Right atrium auricular region (tissue), 2 donors: ENCODE measurements at regions not wholly inside any gene's neighbourhood (a gene's known extent, or its start where the extent isn't known, plus 50 kb on each side); places are given as distances from the start of the nearest gene placed in this dataset.
"Not testable (repeated sequence)": the region's sequence is repeated elsewhere in the genome, so short reads cannot be mapped to it uniquely, and the experiment has no call there.

Source experiments
- DNase-seq: peaks from one replicate; pipeline ENCODE4 v3.0.0-alpha.2; 2019; ENCODE audit warnings: low spot score
- H3K27ac ChIP-seq, 2 donors: fragments of 200-600 bp; sonication (generic); 1 replicate in 1 of 2; 2 replicates in 1 of 2; pipeline ENCODE4 v1.5.1; 2016 to 2019
- H3K27me3 ChIP-seq, 2 donors: fragments of 200-600 bp; sonication (generic); one replicate each; pipeline versions ENCODE4 v1.5.1 to v1.6.0; 2017 to 2019
- H3K36me3 ChIP-seq: fragments of 200-600 bp; sonication (generic); one replicate; pipeline ENCODE4 v1.5.1; 2016
- H3K4me1 ChIP-seq, 2 donors: fragments of 200-600 bp; sonication (generic); one replicate each; pipeline versions ENCODE4 v1.5.1 to v1.6.0; 2017 to 2019
- H3K4me3 ChIP-seq, 2 donors: fragments of 200-600 bp; sonication (generic); 1 replicate in 1 of 2; 2 replicates in 1 of 2; pipeline ENCODE4 v1.5.1; 2017 to 2019; ENCODE audit warnings: mild to moderate bottlenecking in 1 of 2, moderate library complexity in 1 of 2
- H3K9me3 ChIP-seq, 2 donors: fragments of 200-600 bp; sonication (generic); one replicate each; pipeline ENCODE4 v1.5.1; 2019
- TF ChIP-seq, protein P1 (sequence below), 2 donors: fragments of 200-600 bp; sonication (generic); IDR thresholded peaks; one replicate each; pipeline ENCODE4 v1.5.1; 2019; ENCODE audit warnings: antibody characterized with exemption in 2 of 2

DNA sequence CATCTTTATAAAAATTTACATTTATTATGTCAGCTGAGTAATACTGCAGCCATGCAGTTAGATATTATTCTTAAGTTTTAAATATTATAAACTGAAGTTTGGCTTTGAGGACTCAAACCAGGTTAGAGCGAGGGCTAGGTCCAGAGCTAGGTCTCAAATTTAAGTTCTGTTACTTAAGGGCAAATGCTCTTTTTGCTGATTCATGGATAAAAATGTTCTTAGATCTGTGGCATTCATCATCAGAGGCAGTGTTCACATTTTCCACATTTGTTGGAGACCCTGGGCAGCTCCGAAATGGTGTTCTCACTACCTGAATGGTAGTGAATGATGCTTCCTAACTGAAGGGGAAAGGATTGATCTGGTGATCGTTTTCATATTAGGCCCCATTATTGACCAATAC is 121.4 kb upstream of the MB21D2 start:
- Histone ChIP-seq H3K4me1 (no peaks in the 10 kb centered on the region), H3K36me3 (no peaks in the 10 kb centered on the region), H3K27me3 (no peaks in the 10 kb centered on the region), H3K27ac (no peak overlapping the region), H3K9me3 (no peaks in the 10 kb centered on the region), H3K4me3 (no peak overlapping the region)
- TF ChIP-seq, protein P1, sequence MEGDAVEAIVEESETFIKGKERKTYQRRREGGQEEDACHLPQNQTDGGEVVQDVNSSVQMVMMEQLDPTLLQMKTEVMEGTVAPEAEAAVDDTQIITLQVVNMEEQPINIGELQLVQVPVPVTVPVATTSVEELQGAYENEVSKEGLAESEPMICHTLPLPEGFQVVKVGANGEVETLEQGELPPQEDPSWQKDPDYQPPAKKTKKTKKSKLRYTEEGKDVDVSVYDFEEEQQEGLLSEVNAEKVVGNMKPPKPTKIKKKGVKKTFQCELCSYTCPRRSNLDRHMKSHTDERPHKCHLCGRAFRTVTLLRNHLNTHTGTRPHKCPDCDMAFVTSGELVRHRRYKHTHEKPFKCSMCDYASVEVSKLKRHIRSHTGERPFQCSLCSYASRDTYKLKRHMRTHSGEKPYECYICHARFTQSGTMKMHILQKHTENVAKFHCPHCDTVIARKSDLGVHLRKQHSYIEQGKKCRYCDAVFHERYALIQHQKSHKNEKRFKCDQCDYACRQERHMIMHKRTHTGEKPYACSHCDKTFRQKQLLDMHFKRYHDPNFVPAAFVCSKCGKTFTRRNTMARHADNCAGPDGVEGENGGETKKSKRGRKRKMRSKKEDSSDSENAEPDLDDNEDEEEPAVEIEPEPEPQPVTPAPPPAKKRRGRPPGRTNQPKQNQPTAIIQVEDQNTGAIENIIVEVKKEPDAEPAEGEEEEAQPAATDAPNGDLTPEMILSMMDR (IDR thresholded peaks at IDR 0.05) = no peak
- DNase-seq = no peak

DNA sequence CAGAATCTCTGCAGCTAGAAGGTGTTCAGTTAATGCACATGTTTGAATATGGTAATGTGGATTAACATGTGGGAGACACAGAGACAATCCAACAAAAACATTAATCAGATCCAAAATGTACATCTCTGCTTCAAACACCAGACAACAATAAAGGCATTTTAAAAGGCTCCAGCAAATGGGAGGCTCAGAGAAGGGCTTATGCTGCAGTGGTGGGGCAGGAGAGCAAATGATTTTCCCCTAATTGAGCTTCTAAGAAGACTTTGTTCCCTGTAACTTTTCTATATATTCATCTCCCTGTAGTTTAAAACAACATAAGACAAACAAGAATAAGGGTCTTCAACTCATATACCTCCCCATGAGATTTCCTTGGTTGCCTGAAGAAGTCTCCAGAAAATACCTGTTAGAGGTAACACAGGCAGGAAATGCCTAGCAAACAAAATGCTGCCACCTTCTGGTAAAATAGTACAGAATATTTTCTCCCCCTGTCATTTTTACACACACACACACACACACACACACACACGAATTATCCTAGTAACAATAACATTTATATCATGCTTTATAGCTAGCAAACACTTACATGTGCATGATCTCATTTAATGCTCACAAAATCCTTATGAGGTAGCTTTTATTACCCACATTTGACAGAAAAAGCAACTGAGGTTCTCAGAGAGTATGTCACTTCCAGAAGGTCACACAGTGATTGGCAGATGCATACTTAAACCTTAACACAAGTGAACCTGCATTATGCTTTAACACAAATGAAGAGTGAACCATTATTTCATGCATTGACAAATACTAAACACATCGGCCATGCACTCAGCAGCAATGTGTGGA is 123.4 kb upstream of the MB21D2 start:
- no peak for DNase-seq
- Histone ChIP-seq H3K9me3 (no peaks in the 10 kb centered on the region), H3K27me3 (no peaks in the 10 kb centered on the region), H3K27ac (no peak overlapping the region), H3K4me1 (no peaks in the 10 kb centered on the region), H3K36me3 (no peaks in the 10 kb centered on the region), H3K4me3 (no peak overlapping the region)
- TF ChIP-seq, protein P1 (IDR thresholded peaks at IDR 0.05) = peak in 1 of 2 donors; percentile 70

DNA sequence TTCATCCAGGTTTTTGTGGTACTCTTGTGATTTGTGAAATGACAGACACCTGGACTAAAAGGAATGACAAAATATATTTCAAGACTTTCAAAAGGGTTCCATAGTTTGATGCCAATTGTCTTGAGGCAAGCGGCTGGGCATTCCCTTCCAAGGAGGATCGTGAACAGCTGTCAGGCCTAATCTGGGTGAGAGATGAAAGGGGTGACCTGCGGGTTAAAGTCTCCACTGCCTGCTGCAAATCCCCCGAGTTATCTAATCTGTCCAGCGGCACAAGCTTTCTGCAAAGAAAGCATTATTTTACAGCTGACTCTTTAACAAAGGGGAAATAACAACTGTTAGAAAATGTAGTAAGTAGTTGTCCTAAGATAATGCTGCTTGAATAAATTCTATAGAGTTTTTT is 128.7 kb upstream of the MB21D2 start:
- DNase-seq = no peak
- no peaks in the 10 kb centered on the region for H3K9me3 ChIP-seq
- no peaks in the 10 kb centered on the region for H3K36me3 ChIP-seq
- no peaks in the 10 kb centered on the region for H3K27me3 ChIP-seq
- TF ChIP-seq, protein P1 (IDR thresholded peaks at IDR 0.05) = no peak
- no peak overlapping the region for H3K4me3 ChIP-seq
- H3K4me1 ChIP-seq = no peaks in the 10 kb centered on the region
- H3K27ac ChIP-seq = no peak overlapping the region

DNA sequence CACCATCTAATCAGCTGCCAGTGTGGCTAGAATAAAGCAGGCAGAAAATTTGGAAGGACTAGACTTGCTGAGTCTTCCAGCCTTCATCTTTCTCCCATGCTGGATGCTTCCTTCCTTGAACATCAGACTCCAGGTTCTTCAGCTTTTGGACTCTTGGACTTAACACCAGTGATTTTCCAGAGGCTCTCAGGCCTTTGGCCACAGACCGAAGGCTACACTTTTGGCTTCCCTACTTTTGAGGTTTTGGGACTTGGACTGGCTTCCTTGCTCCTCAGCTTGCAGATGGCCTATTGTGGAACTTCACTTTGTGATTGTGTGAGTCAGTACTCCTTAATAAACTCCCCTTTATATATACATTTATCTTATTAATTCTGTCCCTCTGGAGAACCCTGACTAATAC is 129.8 kb upstream of the MB21D2 start:
- H3K4me1 ChIP-seq, DNase-seq, H3K4me3 ChIP-seq, H3K36me3 ChIP-seq, H3K9me3 ChIP-seq, H3K27ac ChIP-seq, H3K27me3 ChIP-seq: not testable (repeated sequence)

DNA sequence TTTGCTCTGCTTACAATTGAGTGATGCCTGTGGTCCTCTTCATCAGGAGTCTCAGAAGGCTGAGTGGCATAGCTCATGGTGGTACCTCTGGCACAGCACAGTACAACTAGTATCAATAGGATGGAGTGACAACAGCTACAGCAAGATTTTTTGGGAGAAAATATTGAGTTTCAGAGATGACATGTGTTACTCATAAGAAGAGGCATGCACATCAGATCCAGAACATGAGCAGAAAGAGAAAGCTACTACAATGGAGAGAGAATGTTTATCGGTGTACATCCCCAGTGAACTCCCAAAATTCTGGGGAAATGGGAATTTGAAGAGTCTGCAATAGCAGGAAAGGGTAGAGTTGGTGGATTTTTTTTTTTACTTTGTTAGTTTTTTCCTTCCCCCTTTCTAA is 130.5 kb upstream of the MB21D2 start:
- peaks cover 0 to 6% of the 10 kb centered on the region in 2 donors for H3K4me1 ChIP-seq
- H3K36me3 ChIP-seq = no peaks in the 10 kb centered on the region
- H3K4me3 ChIP-seq = no peak overlapping the region
- no peak for DNase-seq
- no peaks in the 10 kb centered on the region for H3K27me3 ChIP-seq
- H3K9me3 ChIP-seq = no peaks in the 10 kb centered on the region
- no peak overlapping the region for H3K27ac ChIP-seq
- TF ChIP-seq, protein P1 (IDR thresholded peaks at IDR 0.05) = no peak

DNA sequence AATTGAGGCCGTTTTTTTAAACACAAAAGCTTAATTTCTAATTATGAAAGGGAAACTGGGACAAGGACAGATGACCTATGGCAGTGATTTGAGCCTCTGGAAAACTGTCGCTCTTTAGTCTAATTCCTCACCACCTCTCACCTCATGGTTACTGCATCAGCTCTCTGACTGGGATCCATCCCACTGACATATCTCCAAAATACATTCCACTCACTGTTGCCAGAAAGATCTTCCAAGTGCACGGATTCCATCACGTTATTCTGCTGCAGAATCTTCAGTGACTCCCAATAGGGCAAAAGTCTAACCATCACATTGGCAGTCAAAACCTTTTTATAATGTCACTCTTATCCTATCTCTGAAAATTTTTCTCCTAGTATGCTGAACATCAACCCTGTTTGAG is 132.3 kb upstream of the MB21D2 start:
- H3K9me3 ChIP-seq = no peaks in the 10 kb centered on the region
- TF ChIP-seq, protein P1 (IDR thresholded peaks at IDR 0.05) = no peak
- no peaks in the 10 kb centered on the region for H3K27me3 ChIP-seq
- no peak overlapping the region for H3K27ac ChIP-seq
- no peaks in the 10 kb centered on the region for H3K36me3 ChIP-seq
- no peak for DNase-seq
- H3K4me3 ChIP-seq = no peak overlapping the region
- peaks cover 0 to 6% of the 10 kb centered on the region in 2 donors for H3K4me1 ChIP-seq
